ENCODE measurements at regions not wholly inside any gene's neighbourhood (a gene's known extent, or its start where the extent isn't known, plus 50 kb on each side); places are given as distances from the start of the nearest gene placed in this dataset.

DNA sequence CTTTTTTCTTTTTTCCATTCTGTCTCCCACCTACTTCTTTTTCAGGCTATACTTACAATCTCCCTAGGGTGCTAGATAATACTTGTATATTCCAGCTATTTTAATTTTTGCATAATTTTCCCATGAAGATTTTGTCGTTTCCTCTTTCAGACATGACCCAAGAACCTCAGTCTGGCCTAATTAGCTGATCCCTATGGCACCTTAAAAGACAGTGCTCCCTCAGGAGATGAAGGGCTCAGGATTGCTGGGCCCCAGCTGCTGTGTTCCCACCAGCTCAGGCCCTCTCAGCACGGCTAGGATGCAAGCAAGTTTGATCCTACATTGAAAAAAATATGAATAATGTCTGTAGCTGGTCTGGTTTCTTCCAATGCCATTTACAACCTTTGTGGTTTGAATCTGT, 55.0 kb upstream of the RGS5 start:
- DNase-seq (ENCODE audit: low read depth) = no peak

DNA sequence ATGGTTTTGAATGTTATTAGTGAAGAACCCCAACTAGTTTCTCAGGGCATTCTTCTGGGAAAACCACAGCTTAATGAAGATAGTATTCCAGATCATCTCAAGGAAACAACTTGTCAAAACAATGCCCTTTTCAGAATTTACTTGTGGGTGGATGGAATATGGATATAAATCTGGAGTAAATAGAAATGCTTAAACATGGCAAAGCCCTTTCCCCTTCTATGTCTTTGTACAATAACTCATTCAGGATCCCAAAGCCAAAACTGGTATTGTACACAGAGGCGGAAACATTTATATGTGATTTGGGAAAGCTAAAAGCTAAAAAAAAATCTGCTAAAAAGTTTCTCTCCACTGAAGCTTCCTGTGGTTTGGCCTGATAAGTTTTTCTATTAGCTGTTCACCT, 55.5 kb upstream of the RGS5 start:
- peak; percentile 20 for DNase-seq (ENCODE audit: low read depth)

DNA sequence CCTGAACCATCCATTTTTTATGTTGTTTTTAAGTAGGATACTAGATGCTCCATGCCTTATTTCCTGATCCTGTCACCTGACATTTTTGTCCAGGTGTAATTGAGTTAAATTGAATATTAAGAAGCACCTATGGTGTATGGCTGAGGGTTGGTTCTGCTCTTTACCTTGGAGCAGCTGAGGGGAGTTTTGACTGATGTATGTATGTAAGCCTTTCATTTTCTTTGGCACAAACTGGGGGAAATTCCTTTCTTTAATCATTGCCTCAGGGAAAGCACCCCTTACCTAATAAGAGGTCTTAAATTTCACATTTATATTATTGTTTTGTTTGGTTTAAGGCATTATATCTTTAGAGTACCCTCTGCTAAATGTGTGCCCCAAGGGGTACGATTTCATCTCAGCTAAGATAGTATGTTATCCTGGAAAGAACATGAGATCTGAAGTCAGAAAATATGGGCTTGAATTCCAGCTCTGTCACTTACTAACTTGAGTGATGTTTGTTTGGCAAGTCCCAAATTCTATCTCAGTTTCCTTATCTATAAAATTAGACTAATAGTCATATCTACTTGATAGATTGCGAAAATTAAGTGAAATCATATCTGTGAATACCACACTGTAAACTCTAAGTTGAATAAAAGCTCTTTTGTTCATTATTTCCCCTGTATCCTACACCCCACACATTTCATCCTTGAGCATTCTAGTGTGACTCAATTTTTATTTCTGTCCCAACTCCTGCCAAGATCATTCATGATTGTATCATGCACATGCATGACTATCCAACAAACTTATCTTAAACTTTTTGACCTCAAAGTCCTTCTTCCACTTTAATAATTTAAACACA, 57.7 kb upstream of the NUF2 start:
- no peak for DNase-seq (ENCODE audit: low read depth)

DNA sequence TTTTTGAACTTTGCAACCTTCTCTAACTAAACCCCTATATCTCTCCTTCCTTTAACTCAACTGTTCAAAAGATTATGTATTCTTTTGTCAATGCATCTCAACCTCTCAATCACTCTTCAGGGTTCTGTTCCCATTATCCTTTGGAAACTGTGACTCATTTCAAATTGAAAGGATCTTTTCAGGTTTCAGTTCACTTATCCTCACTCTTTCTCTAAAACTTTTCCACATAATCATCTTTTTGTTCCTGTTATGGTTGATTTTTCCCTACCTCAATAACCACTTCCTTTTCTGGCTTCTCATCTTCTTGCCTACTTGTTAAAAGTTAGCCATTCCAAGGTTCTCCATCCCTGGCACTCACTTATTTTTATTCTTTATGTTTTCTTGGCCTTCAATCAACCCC, 56.2 kb upstream of the NUF2 start:
- no peak for DNase-seq (ENCODE audit: low read depth)

DNA sequence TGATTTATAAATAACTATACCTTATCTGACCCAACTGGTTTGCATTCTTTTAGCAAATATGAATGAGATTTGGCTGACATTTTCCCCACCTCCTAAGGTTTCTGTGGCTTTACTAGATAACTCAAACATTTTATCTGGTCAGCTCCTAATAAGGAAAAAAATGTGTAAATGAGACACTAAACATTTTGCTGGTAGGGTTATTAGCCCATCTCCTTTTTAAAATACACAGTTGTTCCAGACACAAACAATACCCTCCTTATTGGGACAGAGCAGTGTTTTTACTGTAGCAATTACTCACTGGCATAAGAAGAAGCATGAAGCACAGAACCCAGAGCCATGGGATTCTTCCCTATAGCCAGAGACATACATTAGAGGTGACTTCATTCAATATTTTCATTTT, 53.8 kb upstream of the NUF2 start:
- no peak for DNase-seq (ENCODE audit: low read depth)

GRCh38 chr1:163271535-163271934, 50.2 kb upstream of the NUF2 start:
- no peak for DNase-seq (ENCODE audit: low read depth)
